WTC11 (cell line): ENCODE measurements at regions not wholly inside any gene's neighbourhood (a gene's known extent, or its start where the extent isn't known, plus 50 kb on each side); places are given as distances from the start of the nearest gene placed in this dataset.

Source experiments
- ATF1 ChIP-seq: sonication (generic); formaldehyde crosslinking; IDR thresholded peaks from 2 replicates; pipeline ENCODE4 v1.8.1; 2023; ENCODE audit warnings: mild to moderate bottlenecking, moderate library complexity, missing genetic modification reagents
- ETV6 ChIP-seq: sonication (generic); formaldehyde crosslinking; IDR thresholded peaks from 2 replicates; pipeline ENCODE4 v1.8.1; 2022; ENCODE audit warnings: mild to moderate bottlenecking, missing genetic modification reagents
- IRF2 ChIP-seq: sonication (generic); formaldehyde crosslinking; IDR thresholded peaks from 2 replicates; pipeline ENCODE4 v1.8.0; 2022; ENCODE audit warnings: low read depth, missing genetic modification reagents, borderline replicate concordance
- KAT7 ChIP-seq: sonication (generic); formaldehyde crosslinking; IDR thresholded peaks from 2 replicates; pipeline ENCODE4 v1.8.1; 2023; ENCODE audit warnings: missing genetic modification reagents, mild to moderate bottlenecking, borderline replicate concordance
- MYBL2 ChIP-seq: sonication (generic); formaldehyde crosslinking; IDR thresholded peaks from 2 replicates; pipeline ENCODE4 v1.8.1; 2023; ENCODE audit warnings: mild to moderate bottlenecking, moderate library complexity, missing genetic modification reagents
- NR2C2 ChIP-seq: sonication (generic); formaldehyde crosslinking; IDR thresholded peaks from 2 replicates; pipeline ENCODE4 v1.8.0; 2022; ENCODE audit warnings: mild to moderate bottlenecking, missing genetic modification reagents
- TF ChIP-seq, protein P1 (sequence below): sonication (generic); formaldehyde crosslinking; IDR thresholded peaks from 2 replicates; pipeline ENCODE4 v1.8.0; 2023; ENCODE audit warnings: missing genetic modification reagents, mild to moderate bottlenecking, borderline replicate concordance
- TF ChIP-seq, protein P2 (sequence below): fragments of 200-600 bp; IDR thresholded peaks from 2 replicates; pipeline ENCODE4 v1.8.0; 2022; ENCODE audit warnings: antibody characterized with exemption
- TF ChIP-seq, protein P3 (sequence below): sonication (generic); formaldehyde crosslinking; IDR thresholded peaks from 2 replicates; pipeline ENCODE4 v1.8.1; 2023; ENCODE audit warnings: mild to moderate bottlenecking, missing genetic modification reagents, moderate library complexity
- TF ChIP-seq, protein P4 (sequence below): fragments of 250-450 bp; sonication (Bioruptor Pico); IDR thresholded peaks from 2 replicates; pipeline ENCODE4 v1.8.0; 2021; ENCODE audit warnings: mild to moderate bottlenecking
- TF ChIP-seq, protein P5 (sequence below): sonication (generic); formaldehyde crosslinking; IDR thresholded peaks from 2 replicates; pipeline ENCODE4 v1.8.1; 2022; ENCODE audit warnings: mild to moderate bottlenecking, moderate library complexity, missing genetic modification reagents

DNA sequence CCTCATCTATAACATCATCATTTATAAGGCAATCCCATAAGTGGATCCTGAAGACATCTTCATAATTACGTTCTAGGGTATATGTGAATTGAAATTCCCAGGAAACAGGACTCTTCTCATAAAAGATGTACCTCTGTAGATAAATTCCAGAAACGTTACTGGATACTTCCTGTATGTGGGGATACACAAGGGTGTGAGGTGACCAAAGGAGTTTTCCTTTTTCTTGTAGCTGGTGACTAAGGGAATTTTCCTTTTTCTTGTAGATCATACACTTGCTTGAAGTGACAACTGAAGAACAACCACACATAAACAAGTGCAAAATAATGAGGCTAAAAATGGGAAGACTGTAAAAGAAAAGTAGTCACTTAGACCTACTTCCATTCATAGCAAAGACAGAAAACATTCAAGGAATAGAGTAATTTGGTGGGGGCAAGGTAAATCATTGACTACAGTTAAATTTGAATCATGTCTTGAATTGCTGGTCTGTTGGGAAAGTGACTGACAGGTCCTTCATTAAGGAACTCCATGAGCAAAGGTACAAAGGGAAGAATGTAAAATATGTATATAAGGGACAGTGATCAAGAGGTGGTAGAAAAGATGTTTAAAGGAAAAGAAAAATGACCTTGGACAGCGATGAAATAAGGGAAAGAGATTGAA lies 53.2 kb upstream of the UBE2E3 start:
- TF ChIP-seq, protein P1, sequence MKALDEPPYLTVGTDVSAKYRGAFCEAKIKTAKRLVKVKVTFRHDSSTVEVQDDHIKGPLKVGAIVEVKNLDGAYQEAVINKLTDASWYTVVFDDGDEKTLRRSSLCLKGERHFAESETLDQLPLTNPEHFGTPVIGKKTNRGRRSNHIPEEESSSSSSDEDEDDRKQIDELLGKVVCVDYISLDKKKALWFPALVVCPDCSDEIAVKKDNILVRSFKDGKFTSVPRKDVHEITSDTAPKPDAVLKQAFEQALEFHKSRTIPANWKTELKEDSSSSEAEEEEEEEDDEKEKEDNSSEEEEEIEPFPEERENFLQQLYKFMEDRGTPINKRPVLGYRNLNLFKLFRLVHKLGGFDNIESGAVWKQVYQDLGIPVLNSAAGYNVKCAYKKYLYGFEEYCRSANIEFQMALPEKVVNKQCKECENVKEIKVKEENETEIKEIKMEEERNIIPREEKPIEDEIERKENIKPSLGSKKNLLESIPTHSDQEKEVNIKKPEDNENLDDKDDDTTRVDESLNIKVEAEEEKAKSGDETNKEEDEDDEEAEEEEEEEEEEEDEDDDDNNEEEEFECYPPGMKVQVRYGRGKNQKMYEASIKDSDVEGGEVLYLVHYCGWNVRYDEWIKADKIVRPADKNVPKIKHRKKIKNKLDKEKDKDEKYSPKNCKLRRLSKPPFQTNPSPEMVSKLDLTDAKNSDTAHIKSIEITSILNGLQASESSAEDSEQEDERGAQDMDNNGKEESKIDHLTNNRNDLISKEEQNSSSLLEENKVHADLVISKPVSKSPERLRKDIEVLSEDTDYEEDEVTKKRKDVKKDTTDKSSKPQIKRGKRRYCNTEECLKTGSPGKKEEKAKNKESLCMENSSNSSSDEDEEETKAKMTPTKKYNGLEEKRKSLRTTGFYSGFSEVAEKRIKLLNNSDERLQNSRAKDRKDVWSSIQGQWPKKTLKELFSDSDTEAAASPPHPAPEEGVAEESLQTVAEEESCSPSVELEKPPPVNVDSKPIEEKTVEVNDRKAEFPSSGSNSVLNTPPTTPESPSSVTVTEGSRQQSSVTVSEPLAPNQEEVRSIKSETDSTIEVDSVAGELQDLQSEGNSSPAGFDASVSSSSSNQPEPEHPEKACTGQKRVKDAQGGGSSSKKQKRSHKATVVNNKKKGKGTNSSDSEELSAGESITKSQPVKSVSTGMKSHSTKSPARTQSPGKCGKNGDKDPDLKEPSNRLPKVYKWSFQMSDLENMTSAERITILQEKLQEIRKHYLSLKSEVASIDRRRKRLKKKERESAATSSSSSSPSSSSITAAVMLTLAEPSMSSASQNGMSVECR (CRISPR knock-in tag): no peak
- TF ChIP-seq MYBL2 (CRISPR knock-in tag) (no peak), NR2C2 (CRISPR knock-in tag) (no peak), ETV6 (CRISPR knock-in tag) (no peak), KAT7 (CRISPR knock-in tag) (no peak), IRF2 (CRISPR knock-in tag) (no peak), ATF1 (CRISPR knock-in tag) (no peak)
- TF ChIP-seq, protein P2, sequence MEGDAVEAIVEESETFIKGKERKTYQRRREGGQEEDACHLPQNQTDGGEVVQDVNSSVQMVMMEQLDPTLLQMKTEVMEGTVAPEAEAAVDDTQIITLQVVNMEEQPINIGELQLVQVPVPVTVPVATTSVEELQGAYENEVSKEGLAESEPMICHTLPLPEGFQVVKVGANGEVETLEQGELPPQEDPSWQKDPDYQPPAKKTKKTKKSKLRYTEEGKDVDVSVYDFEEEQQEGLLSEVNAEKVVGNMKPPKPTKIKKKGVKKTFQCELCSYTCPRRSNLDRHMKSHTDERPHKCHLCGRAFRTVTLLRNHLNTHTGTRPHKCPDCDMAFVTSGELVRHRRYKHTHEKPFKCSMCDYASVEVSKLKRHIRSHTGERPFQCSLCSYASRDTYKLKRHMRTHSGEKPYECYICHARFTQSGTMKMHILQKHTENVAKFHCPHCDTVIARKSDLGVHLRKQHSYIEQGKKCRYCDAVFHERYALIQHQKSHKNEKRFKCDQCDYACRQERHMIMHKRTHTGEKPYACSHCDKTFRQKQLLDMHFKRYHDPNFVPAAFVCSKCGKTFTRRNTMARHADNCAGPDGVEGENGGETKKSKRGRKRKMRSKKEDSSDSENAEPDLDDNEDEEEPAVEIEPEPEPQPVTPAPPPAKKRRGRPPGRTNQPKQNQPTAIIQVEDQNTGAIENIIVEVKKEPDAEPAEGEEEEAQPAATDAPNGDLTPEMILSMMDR: no peak
- TF ChIP-seq, protein P3, sequence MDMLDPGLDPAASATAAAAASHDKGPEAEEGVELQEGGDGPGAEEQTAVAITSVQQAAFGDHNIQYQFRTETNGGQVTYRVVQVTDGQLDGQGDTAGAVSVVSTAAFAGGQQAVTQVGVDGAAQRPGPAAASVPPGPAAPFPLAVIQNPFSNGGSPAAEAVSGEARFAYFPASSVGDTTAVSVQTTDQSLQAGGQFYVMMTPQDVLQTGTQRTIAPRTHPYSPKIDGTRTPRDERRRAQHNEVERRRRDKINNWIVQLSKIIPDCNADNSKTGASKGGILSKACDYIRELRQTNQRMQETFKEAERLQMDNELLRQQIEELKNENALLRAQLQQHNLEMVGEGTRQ: no peak
- TF ChIP-seq, protein P4, sequence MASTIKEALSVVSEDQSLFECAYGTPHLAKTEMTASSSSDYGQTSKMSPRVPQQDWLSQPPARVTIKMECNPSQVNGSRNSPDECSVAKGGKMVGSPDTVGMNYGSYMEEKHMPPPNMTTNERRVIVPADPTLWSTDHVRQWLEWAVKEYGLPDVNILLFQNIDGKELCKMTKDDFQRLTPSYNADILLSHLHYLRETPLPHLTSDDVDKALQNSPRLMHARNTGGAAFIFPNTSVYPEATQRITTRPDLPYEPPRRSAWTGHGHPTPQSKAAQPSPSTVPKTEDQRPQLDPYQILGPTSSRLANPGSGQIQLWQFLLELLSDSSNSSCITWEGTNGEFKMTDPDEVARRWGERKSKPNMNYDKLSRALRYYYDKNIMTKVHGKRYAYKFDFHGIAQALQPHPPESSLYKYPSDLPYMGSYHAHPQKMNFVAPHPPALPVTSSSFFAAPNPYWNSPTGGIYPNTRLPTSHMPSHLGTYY (CRISPR knock-in tag): no peak
- TF ChIP-seq, protein P5, sequence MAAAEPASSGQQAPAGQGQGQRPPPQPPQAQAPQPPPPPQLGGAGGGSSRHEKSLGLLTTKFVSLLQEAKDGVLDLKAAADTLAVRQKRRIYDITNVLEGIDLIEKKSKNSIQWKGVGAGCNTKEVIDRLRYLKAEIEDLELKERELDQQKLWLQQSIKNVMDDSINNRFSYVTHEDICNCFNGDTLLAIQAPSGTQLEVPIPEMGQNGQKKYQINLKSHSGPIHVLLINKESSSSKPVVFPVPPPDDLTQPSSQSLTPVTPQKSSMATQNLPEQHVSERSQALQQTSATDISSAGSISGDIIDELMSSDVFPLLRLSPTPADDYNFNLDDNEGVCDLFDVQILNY: no peak
